ENCODE measurements at regions not wholly inside any gene's neighbourhood (a gene's known extent, or its start where the extent isn't known, plus 50 kb on each side); places are given as distances from the start of the nearest gene placed in this dataset.

GRCh38 chr11:28963187-28963586 lies 855.0 kb downstream of the METTL15 start:
- POLR2A ChIA-PET, result no interaction called here

GRCh38 chr11:28962502-28962901 lies 854.3 kb downstream of the METTL15 start:
- Histone ChIP-seq H3K27me3 (ENCODE audit: control insufficient read depth in 2 of 2, insufficient read depth in 2 of 2, low read length in 2 of 2) (no peaks in the 10 kb centered on the region), H4K20me1 (replicated peaks; ENCODE audit: control insufficient read depth, extremely low read depth, insufficient read depth, low read length) (no peaks in the 10 kb centered on the region), H3K9me3 (replicated peaks; ENCODE audit: control insufficient read depth, insufficient read depth, low read length) (no peaks in the 10 kb centered on the region), H3K36me3 (ENCODE audit: control insufficient read depth in 2 of 2, extremely low read depth in 1 of 2, insufficient read depth in 2 of 2, low read length in 2 of 2) (no peaks in the 10 kb centered on the region), H3K4me3 (replicated peaks in 1 of 3; ENCODE audit: insufficient read depth in 1 of 3, low read depth in 1 of 3, low read length in 3 of 3) (no peak overlapping the region), H3K79me2 (ENCODE audit: control insufficient read depth, insufficient read depth, low read length) (no peaks in the 10 kb centered on the region), H3K9me1 (replicated peaks; ENCODE audit: control insufficient read depth, extremely low read depth, insufficient read depth, low read length) (no peaks in the 10 kb centered on the region), H3K9ac (replicated peaks; ENCODE audit: extremely low read depth, insufficient read depth, low read length) (no peak overlapping the region), H2AFZ (ENCODE audit: low read depth, low read length) (no peak overlapping the region), H3K4me1 (ENCODE audit: control insufficient read depth, extremely low read depth, insufficient read depth, low read length) (peaks cover 3% of the 10 kb centered on the region), H3K4me2 (ENCODE audit: insufficient read depth, low read length) (no peak overlapping the region), H3K27ac (ENCODE audit: insufficient read depth, low read depth, low read length) (no peak overlapping the region)
- no peak for DNase-seq (ENCODE audit: low read depth, low spot score)
- ChIA-PET CTCF (interaction anchor here (0.7 to 1.1 kb wide), 2 partner anchors 41 to 197 kb away, joined by 3 read pairs; no protein-coding TSS in a partner anchor), POLR2A (no interaction called here)
- intact Hi-C loops (cut with micrococcal nuclease), result no loop called here
- no TSS peak for BruUV-seq (replicated peaks)
- TF ChIP-seq POLR2AphosphoS5 (IDR thresholded peaks at IDR 0.05; ENCODE audit: insufficient read depth, low read depth, low read length) (no peak), FOS (IDR thresholded peaks at IDR 0.05; ENCODE audit: borderline replicate concordance, insufficient read depth, low read length) (no peak), JUN (IDR thresholded peaks at IDR 0.05; ENCODE audit: borderline replicate concordance, insufficient read depth, insufficient read length, low read depth) (no peak), EZH2 (IDR thresholded peaks at IDR 0.05; ENCODE audit: borderline replicate concordance, low read depth, low read length, severe bottlenecking) (no peak), CTCF (IDR thresholded peaks at IDR 0.05; ENCODE audit: extremely low read depth in 1 of 2, insufficient read depth in 1 of 2, low read depth in 1 of 2, low read length in 2 of 2) (no peak), POLR2A (IDR thresholded peaks at IDR 0.05; ENCODE audit: low read depth, low read length) (no peak), GATA2 (IDR thresholded peaks at IDR 0.05; ENCODE audit: insufficient read depth, insufficient read length, low read depth, low read length) (no peak), MAX (IDR thresholded peaks at IDR 0.05; ENCODE audit: insufficient read depth, insufficient read length) (no peak), MYC (IDR thresholded peaks at IDR 0.05; ENCODE audit: low read depth, low read length) (no peak)
- no peak for FAIRE-seq
- dilution Hi-C loops (cut with MboI; ENCODE audit: extremely low pct_ligation_motif_present, low sequenced_read_pairs), result no loop called here

More at GRCh38 chr11:28963187-28963586, 855.0 kb downstream of the METTL15 start:
- DNase-seq (ENCODE audit: low read depth, low spot score) (no peak), FAIRE-seq (no peak)
- Histone ChIP-seq H3K79me2 (ENCODE audit: control insufficient read depth, insufficient read depth, low read length) (no peaks in the 10 kb centered on the region), H3K36me3 (ENCODE audit: control insufficient read depth in 2 of 2, extremely low read depth in 1 of 2, insufficient read depth in 2 of 2, low read length in 2 of 2) (no peaks in the 10 kb centered on the region), H3K9ac (replicated peaks; ENCODE audit: extremely low read depth, insufficient read depth, low read length) (no peak overlapping the region), H3K4me3 (replicated peaks in 1 of 3; ENCODE audit: insufficient read depth in 1 of 3, low read depth in 1 of 3, low read length in 3 of 3) (no peak overlapping the region), H3K9me1 (replicated peaks; ENCODE audit: control insufficient read depth, extremely low read depth, insufficient read depth, low read length) (no peaks in the 10 kb centered on the region), H2AFZ (ENCODE audit: low read depth, low read length) (no peak overlapping the region), H4K20me1 (replicated peaks; ENCODE audit: control insufficient read depth, extremely low read depth, insufficient read depth, low read length) (no peaks in the 10 kb centered on the region), H3K27me3 (ENCODE audit: control insufficient read depth in 2 of 2, insufficient read depth in 2 of 2, low read length in 2 of 2) (no peaks in the 10 kb centered on the region), H3K9me3 (replicated peaks; ENCODE audit: control insufficient read depth, insufficient read depth, low read length) (no peaks in the 10 kb centered on the region), H3K4me1 (ENCODE audit: control insufficient read depth, extremely low read depth, insufficient read depth, low read length) (peaks cover 3% of the 10 kb centered on the region), H3K27ac (ENCODE audit: insufficient read depth, low read depth, low read length) (no peak overlapping the region), H3K4me2 (ENCODE audit: insufficient read depth, low read length) (no peak overlapping the region)
- CTCF ChIA-PET, result interaction anchor here (1.1 kb wide), 1 partner anchor 196 kb away, joined by 3 read pairs; no protein-coding TSS in a partner anchor
- BruUV-seq (replicated peaks), result no TSS peak
- dilution Hi-C loops (cut with MboI; ENCODE audit: extremely low pct_ligation_motif_present, low sequenced_read_pairs), result no loop called here
- TF ChIP-seq EZH2 (IDR thresholded peaks at IDR 0.05; ENCODE audit: borderline replicate concordance, low read depth, low read length, severe bottlenecking), result no peak
- TF ChIP-seq POLR2A (IDR thresholded peaks at IDR 0.05; ENCODE audit: low read depth, low read length), result no peak
- TF ChIP-seq MYC (IDR thresholded peaks at IDR 0.05; ENCODE audit: low read depth, low read length), result no peak
- intact Hi-C loops (cut with micrococcal nuclease), result no loop called here
